ENCODE measurements at regions not wholly inside any gene's neighbourhood (a gene's known extent, or its start where the extent isn't known, plus 50 kb on each side); places are given as distances from the start of the nearest gene placed in this dataset.

GRCh38 chr4:93994175-93994994 lies 165.8 kb downstream of the ATOH1 start:
- no peaks in the 10 kb centered on the region for H3K4me1 ChIP-seq (ENCODE audit: control insufficient read depth, insufficient read depth, low read length)
- no peak overlapping the region for H3K4me2 ChIP-seq (ENCODE audit: control insufficient read depth, insufficient read depth)
- intact Hi-C loops (cut with micrococcal nuclease; ENCODE audit: unreplicated experiment): no loop called here
- H3K27ac ChIP-seq (ENCODE audit: control insufficient read depth, insufficient read depth): no peak overlapping the region
- DNase-seq (ENCODE audit: low read depth, low spot score): no peak
- H4K20me1 ChIP-seq (ENCODE audit: control insufficient read depth, insufficient read depth): no peaks in the 10 kb centered on the region
- TF ChIP-seq NFIC (IDR thresholded peaks at IDR 0.05; ENCODE audit: low read depth, low read length) (no peak), HDGF (IDR thresholded peaks at IDR 0.05) (no peak), MXI1 (IDR thresholded peaks at IDR 0.05; ENCODE audit: low read depth, low read length) (no peak), CBX5 (IDR thresholded peaks at IDR 0.05; ENCODE audit: low read depth) (no peak), MEF2A (IDR thresholded peaks at IDR 0.05; ENCODE audit: insufficient read depth, low read depth, low read length) (no peak)
- BruUV-seq (replicated peaks): no TSS peak
- SMC1A ChIA-PET (ENCODE audit: uncharacterized antibody, unreplicated experiment): no interaction called here
- no peaks in the 10 kb centered on the region for H3K36me3 ChIP-seq (ENCODE audit: control insufficient read depth in 2 of 2, insufficient read depth in 2 of 2, low read length in 1 of 2)
- H3K4me3 ChIP-seq: no peak overlapping the region
- no peaks in the 10 kb centered on the region for H3K27me3 ChIP-seq (replicated peaks in 1 of 2; ENCODE audit: control insufficient read depth in 2 of 2, insufficient read depth in 2 of 2, low read length in 1 of 2)
- in situ Hi-C loops (cut with MboI): no loop called here
- H2AFZ ChIP-seq (ENCODE audit: control insufficient read depth, low read depth, low read length): no peak overlapping the region
- no peaks in the 10 kb centered on the region for H3K79me2 ChIP-seq (ENCODE audit: control insufficient read depth, insufficient read depth, low read length)
- 42% methylated on average over 5 of the region's 5 CpGs for WGBS (ENCODE audit: insufficient coverage, insufficient replicate concordance, low lambda C conversion rate, missing lambda C conversion rate)
- no peak overlapping the region for H3K9ac ChIP-seq (ENCODE audit: control insufficient read depth, insufficient read depth, low read length)
- peak; percentile 25; the same call in 1 of the 3 replicates for ATAC-seq
- RAD21 ChIA-PET (ENCODE audit: unreplicated experiment): no interaction called here
- no peaks in the 10 kb centered on the region for H3K9me3 ChIP-seq (replicated peaks; ENCODE audit: control insufficient read depth, insufficient read depth, low read length)
- CTCF ChIA-PET: no interaction called here
- FAIRE-seq: no peak
- POLR2A ChIA-PET: no interaction called here

GRCh38 chr4:93996895-93997294 lies 168.3 kb downstream of the ATOH1 start:
- SMC1A ChIA-PET (ENCODE audit: uncharacterized antibody, unreplicated experiment): no interaction called here
- TF ChIP-seq POLR2A (IDR thresholded peaks at IDR 0.05; ENCODE audit: low read depth, low read length): no peak
- TF ChIP-seq NR2C2 (IDR thresholded peaks at IDR 0.05; ENCODE audit: borderline replicate concordance, control insufficient read depth, insufficient read length, low read depth): no peak
- TF ChIP-seq CREB1 (IDR thresholded peaks at IDR 0.05; ENCODE audit: low read depth): no peak
- TF ChIP-seq ETV6 (conservative IDR thresholded peaks at IDR 0.05 in 1 of 2, IDR thresholded peaks at IDR 0.05 in 1 of 2; ENCODE audit: borderline replicate concordance in 1 of 2, low read depth in 1 of 2): no peak
- no peak for TF ChIP-seq FOS (IDR thresholded peaks at IDR 0.05; ENCODE audit: borderline replicate concordance, extremely low read depth, insufficient read length)
- no peak for TF ChIP-seq EED (IDR thresholded peaks at IDR 0.05; ENCODE audit: low read depth)
- no peak for TF ChIP-seq SIN3A (IDR thresholded peaks at IDR 0.05; ENCODE audit: low read depth, low read length)
- no peak for TF ChIP-seq SIX5 (IDR thresholded peaks at IDR 0.05; ENCODE audit: low read depth, low read length, severe bottlenecking)
- no peak for TF ChIP-seq TCF12 (IDR thresholded peaks at IDR 0.05; ENCODE audit: low read depth, low read length)
- no peak for TF ChIP-seq HDAC2 (IDR thresholded peaks at IDR 0.05)
- no peak for TF ChIP-seq CBFB (IDR thresholded peaks at IDR 0.05; ENCODE audit: low read depth)
- no peak for TF ChIP-seq HSF1 (IDR thresholded peaks at IDR 0.05; ENCODE audit: low read depth, low read length)

More at GRCh38 chr4:93996895-93997294, 168.3 kb downstream of the ATOH1 start:
- no peak overlapping the region for H2AFZ ChIP-seq (ENCODE audit: control insufficient read depth, low read depth, low read length)
- H3K27me3 ChIP-seq (replicated peaks in 1 of 2; ENCODE audit: control insufficient read depth in 2 of 2, insufficient read depth in 2 of 2, low read length in 1 of 2): no peaks in the 10 kb centered on the region; a peak in 1 of 4 replicates
- no peaks in the 10 kb centered on the region for H3K36me3 ChIP-seq (ENCODE audit: control insufficient read depth in 2 of 2, insufficient read depth in 2 of 2, low read length in 1 of 2)
- DNase-seq (ENCODE audit: low read depth, low spot score): no peak
- no peak for FAIRE-seq
- no peak overlapping the region for H3K27ac ChIP-seq (ENCODE audit: control insufficient read depth, insufficient read depth)
- ChIA-PET CTCF (no interaction called here), POLR2A (interaction anchor here (0.6 kb wide), 1 partner anchor 167 kb away, joined by 4 read pairs; no protein-coding TSS in a partner anchor), RAD21 (ENCODE audit: unreplicated experiment) (interaction anchor here (0.6 kb wide), 1 partner anchor 117 kb away, joined by 3 read pairs; no protein-coding TSS in a partner anchor)
- H4K20me1 ChIP-seq (ENCODE audit: control insufficient read depth, insufficient read depth): no peaks in the 10 kb centered on the region
- no peak overlapping the region for H3K9ac ChIP-seq (ENCODE audit: control insufficient read depth, insufficient read depth, low read length)
- no peaks in the 10 kb centered on the region for H3K4me1 ChIP-seq (ENCODE audit: control insufficient read depth, insufficient read depth, low read length)
- H3K9me3 ChIP-seq (replicated peaks; ENCODE audit: control insufficient read depth, insufficient read depth, low read length): no peaks in the 10 kb centered on the region
- intact Hi-C loops (cut with micrococcal nuclease; ENCODE audit: unreplicated experiment): no loop called here
- no peak for ATAC-seq
- WGBS (ENCODE audit: insufficient coverage, insufficient replicate concordance, low lambda C conversion rate, missing lambda C conversion rate): 0% methylated on average over 1 of the region's 1 CpG
- in situ Hi-C loops (cut with MboI): no loop called here
- H3K4me2 ChIP-seq (ENCODE audit: control insufficient read depth, insufficient read depth): no peak overlapping the region
- H3K79me2 ChIP-seq (ENCODE audit: control insufficient read depth, insufficient read depth, low read length): no peaks in the 10 kb centered on the region
- BruUV-seq (replicated peaks): no TSS peak
- no peak overlapping the region for H3K4me3 ChIP-seq

Measured in GM12878 (cell line).